GM18858 (cell line): ENCODE measurements at regions not wholly inside any gene's neighbourhood (a gene's known extent, or its start where the extent isn't known, plus 50 kb on each side); places are given as distances from the start of the nearest gene placed in this dataset.

Source experiments
- ATAC-seq: cut with Tn5 transposase; IDR thresholded peaks from one replicate; pipeline ENCODE4 v1.9.1; 2021; ENCODE audit not compliant: unreplicated experiment

DNA sequence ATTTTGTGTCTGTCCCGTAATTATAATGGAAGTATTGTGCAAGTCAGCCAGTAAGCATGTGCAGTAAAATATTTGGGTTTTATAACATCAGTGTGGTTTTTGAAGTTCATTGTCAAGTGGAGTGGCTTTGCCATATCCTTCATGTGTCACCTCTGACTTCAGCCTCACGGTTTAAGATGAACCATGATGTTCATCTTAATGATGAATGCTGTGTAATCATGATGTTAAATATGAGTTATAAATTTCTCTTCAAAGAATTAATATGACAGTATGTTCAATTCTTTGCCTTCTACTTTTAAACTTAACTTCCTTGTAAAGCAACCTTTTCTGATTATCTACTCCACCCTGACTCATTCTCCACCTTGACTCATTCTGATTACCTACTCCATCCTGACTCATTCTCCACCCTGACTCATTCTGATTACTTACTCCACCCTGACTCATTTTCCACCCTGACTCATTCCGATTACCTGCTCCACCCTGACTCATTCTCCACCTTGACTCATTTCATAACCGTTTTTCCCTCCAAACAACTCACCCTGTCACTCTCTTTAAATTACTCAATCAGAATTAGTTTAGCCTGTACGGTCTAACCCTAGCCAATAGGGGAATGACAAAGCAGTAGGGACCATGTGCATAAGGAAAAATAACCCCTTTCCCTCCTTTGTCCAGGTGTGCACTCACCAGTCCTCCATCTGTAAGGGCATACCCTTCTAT is 50.3 kb upstream of the ANKRD10 start:
- peak; percentile 98 for ATAC-seq
